Left hindlimb (tissue), 1 donor: ENCODE measurements at regions not wholly inside any gene's neighbourhood (a gene's known extent, or its start where the extent isn't known, plus 50 kb on each side); places are given as distances from the start of the nearest gene placed in this dataset.

Source experiments
- DNase-seq: peaks from one replicate; pipeline ENCODE4 v3.0.0-alpha.2; 2018

- DNase-seq, result no peak
These were observed 602.6 kb downstream of the SEMA5A start for GRCh38 chr5:8943301-8943700.

- no peak for DNase-seq
These were observed 601.9 kb downstream of the SEMA5A start for GRCh38 chr5:8944005-8944404.

- DNase-seq, result no peak
These were observed 599.9 kb downstream of the SEMA5A start for GRCh38 chr5:8945972-8946371.

- no peak for DNase-seq
These were observed 596.0 kb downstream of the SEMA5A start for GRCh38 chr5:8949908-8950307.

- DNase-seq, result no peak
These were observed 593.7 kb downstream of the SEMA5A start for GRCh38 chr5:8952147-8952546.

GRCh38 chr5:8953016-8953415 is 592.9 kb downstream of the SEMA5A start:
- DNase-seq, result no peak

GRCh38 chr5:8953911-8954438 is 591.9 kb downstream of the SEMA5A start:
- DNase-seq, result no peak

- no peak for DNase-seq
These were observed 591.1 kb downstream of the SEMA5A start for GRCh38 chr5:8954801-8955200.

GRCh38 chr5:8956659-8957058 is 589.2 kb downstream of the SEMA5A start:
- no peak for DNase-seq

- DNase-seq, result no peak
These were observed 587.3 kb downstream of the SEMA5A start for GRCh38 chr5:8958602-8959001.

GRCh38 chr5:8961219-8961618 is 584.7 kb downstream of the SEMA5A start:
- DNase-seq, result no peak

GRCh38 chr5:8961956-8962355 is 583.9 kb downstream of the SEMA5A start:
- no peak for DNase-seq

GRCh38 chr5:8981016-8981415 is 564.9 kb downstream of the SEMA5A start:
- DNase-seq, result no peak

- no peak for DNase-seq
These were observed 564.4 kb downstream of the SEMA5A start for GRCh38 chr5:8981496-8981895.

- DNase-seq, result no peak
These were observed 561.5 kb downstream of the SEMA5A start for GRCh38 chr5:8984386-8984785.
